NCI-H187 (cell line): ENCODE measurements at regions not wholly inside any gene's neighbourhood (a gene's known extent, or its start where the extent isn't known, plus 50 kb on each side); places are given as distances from the start of the nearest gene placed in this dataset.
A peak's percentile ranks its signal among the peaks of the same experiment; 100 is the strongest.
"Not testable (repeated sequence)": the region's sequence is repeated elsewhere in the genome, so short reads cannot be mapped to it uniquely, and the experiment has no call there.

Source experiments
- DNase-seq, 2 experiments: peaks; one replicate each; lab custom pipeline; 2025; lab: John Stamatoyannopoulos, UW

- DNase-seq: no peak
These were observed 191.5 kb downstream of the MCHR2 start for GRCh38 chr6:99802396-99803031.

GRCh38 chr6:99808992-99809391, 185.0 kb downstream of the MCHR2 start:
- no peak for DNase-seq

- DNase-seq: no peak
These were observed 183.7 kb downstream of the MCHR2 start for GRCh38 chr6:99810295-99810694.

GRCh38 chr6:99810942-99811620, 182.9 kb downstream of the MCHR2 start:
- no peak for DNase-seq

- DNase-seq: no peak
These were observed 182.4 kb downstream of the MCHR2 start for GRCh38 chr6:99811636-99812035.

GRCh38 chr6:99813565-99813964, 180.5 kb downstream of the MCHR2 start:
- DNase-seq: no peak

- no peak for DNase-seq
These were observed 179.6 kb downstream of the MCHR2 start for GRCh38 chr6:99814230-99814928.

GRCh38 chr6:99816795-99817194, 177.2 kb downstream of the MCHR2 start:
- DNase-seq: no peak

- DNase-seq: no peak
These were observed 175.9 kb downstream of the MCHR2 start for GRCh38 chr6:99818161-99818560.

- no peak for DNase-seq
These were observed 174.2 kb downstream of the MCHR2 start for GRCh38 chr6:99819853-99820252.

GRCh38 chr6:99821164-99821563, 172.9 kb downstream of the MCHR2 start:
- no peak for DNase-seq

- DNase-seq: peak; percentile 13 to 23
These were observed 171.1 kb downstream of the MCHR2 start for GRCh38 chr6:99822741-99823512.

- not testable (repeated sequence) for DNase-seq
These were observed 170.3 kb downstream of the MCHR2 start for GRCh38 chr6:99823513-99824235.

- no peak for DNase-seq
These were observed 161.0 kb downstream of the MCHR2 start for GRCh38 chr6:99833034-99833433.

- no peak for DNase-seq
These were observed 157.6 kb downstream of the MCHR2 start for GRCh38 chr6:99836471-99836870.

- no peak for DNase-seq
These were observed 155.4 kb downstream of the MCHR2 start for GRCh38 chr6:99838607-99839006.

GRCh38 chr6:99841297-99841696, 152.7 kb downstream of the MCHR2 start:
- no peak for DNase-seq

- no peak for DNase-seq
These were observed 148.0 kb downstream of the MCHR2 start for GRCh38 chr6:99846006-99846405.

GRCh38 chr6:99850841-99851240, 143.2 kb downstream of the MCHR2 start:
- DNase-seq: no peak

- no peak for DNase-seq
These were observed 142.0 kb downstream of the MCHR2 start for GRCh38 chr6:99852031-99852430.

- DNase-seq: no peak
These were observed 127.0 kb downstream of the MCHR2 start for GRCh38 chr6:99867026-99867425.
